ENCODE measurements at regions not wholly inside any gene's neighbourhood (a gene's known extent, or its start where the extent isn't known, plus 50 kb on each side); places are given as distances from the start of the nearest gene placed in this dataset.

DNA sequence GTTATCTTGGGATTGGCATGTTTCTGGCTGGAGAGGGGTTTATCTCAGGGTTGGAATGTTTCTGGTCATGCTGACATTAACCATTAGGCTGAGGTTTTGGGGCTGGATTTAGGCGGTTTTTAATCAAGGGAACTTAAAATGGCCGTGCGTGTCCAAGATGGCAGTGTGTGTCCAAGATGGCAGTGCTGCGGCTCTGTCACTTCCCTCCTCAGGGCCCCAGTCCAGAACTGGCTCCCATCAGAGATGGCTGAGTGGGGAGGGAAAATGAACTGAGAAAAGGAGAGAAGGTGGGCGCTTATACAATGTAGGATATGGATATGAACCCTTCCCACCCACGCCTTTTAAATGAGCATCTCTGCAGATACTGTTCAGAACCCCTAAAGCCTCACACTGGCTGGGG is 175.5 kb upstream of the MYT1L start:
- TF ChIP-seq, protein P1, sequence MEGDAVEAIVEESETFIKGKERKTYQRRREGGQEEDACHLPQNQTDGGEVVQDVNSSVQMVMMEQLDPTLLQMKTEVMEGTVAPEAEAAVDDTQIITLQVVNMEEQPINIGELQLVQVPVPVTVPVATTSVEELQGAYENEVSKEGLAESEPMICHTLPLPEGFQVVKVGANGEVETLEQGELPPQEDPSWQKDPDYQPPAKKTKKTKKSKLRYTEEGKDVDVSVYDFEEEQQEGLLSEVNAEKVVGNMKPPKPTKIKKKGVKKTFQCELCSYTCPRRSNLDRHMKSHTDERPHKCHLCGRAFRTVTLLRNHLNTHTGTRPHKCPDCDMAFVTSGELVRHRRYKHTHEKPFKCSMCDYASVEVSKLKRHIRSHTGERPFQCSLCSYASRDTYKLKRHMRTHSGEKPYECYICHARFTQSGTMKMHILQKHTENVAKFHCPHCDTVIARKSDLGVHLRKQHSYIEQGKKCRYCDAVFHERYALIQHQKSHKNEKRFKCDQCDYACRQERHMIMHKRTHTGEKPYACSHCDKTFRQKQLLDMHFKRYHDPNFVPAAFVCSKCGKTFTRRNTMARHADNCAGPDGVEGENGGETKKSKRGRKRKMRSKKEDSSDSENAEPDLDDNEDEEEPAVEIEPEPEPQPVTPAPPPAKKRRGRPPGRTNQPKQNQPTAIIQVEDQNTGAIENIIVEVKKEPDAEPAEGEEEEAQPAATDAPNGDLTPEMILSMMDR (IDR thresholded peaks at IDR 0.05), result no peak
- no peak for TF ChIP-seq POLR2A (IDR thresholded peaks at IDR 0.05)
